ENCODE measurements at regions not wholly inside any gene's neighbourhood (a gene's known extent, or its start where the extent isn't known, plus 50 kb on each side); places are given as distances from the start of the nearest gene placed in this dataset.

GRCh38 chr13:31918707-31919106, 112.9 kb upstream of the FRY start (continued):
- TF ChIP-seq ZNF556 (CRISPR knock-in tag; IDR thresholded peaks at IDR 0.05; ENCODE audit: borderline replicate concordance) (no peak), HCFC1 (IDR thresholded peaks at IDR 0.05; ENCODE audit: low read depth, low read length) (no peak)

GRCh38 chr13:31919241-31919640, 112.3 kb upstream of the FRY start:
- ChIA-PET POLR2A (no interaction called here), CTCF (ENCODE audit: low intra/inter-chr PET ratio, low total read pairs) (no interaction called here)
- no peak for FAIRE-seq
- peaks cover 3 to 13% of the 10 kb centered on the region in 2 experiments; a peak in 3 of 5 replicates for H3K27me3 ChIP-seq (ENCODE audit: control insufficient read depth in 1 of 2, insufficient read depth in 2 of 2, low read length in 2 of 2)
- H3K79me2 ChIP-seq (ENCODE audit: insufficient read depth, low read length), result no peaks in the 10 kb centered on the region
- H2AFZ ChIP-seq (ENCODE audit: low read length), result no peak overlapping the region
- no peaks in the 10 kb centered on the region for H4K20me1 ChIP-seq (ENCODE audit: insufficient read depth, low read length)
- H3K27ac ChIP-seq (ENCODE audit: extremely low read length, insufficient read depth, low read length), result no peak overlapping the region
- H3K4me3 ChIP-seq (replicated peaks in 1 of 3; ENCODE audit: insufficient read depth in 1 of 3, low read depth in 2 of 3, low read length in 3 of 3), result no peak overlapping the region
- in situ Hi-C loops (cut with HindIII; ENCODE audit: extremely low pct_ligation_motif_present, low pct_unique_long_range_greater_than_20kb), result loop anchor here (25.0 kb wide), 1 partner anchor 643 kb away; no protein-coding TSS in a partner anchor
- H3K4me1 ChIP-seq (ENCODE audit: insufficient read depth, low read length), result peaks cover 16% of the 10 kb centered on the region
- intact Hi-C loops (cut with micrococcal nuclease; ENCODE audit: unreplicated experiment), result loop anchor here (10.0 kb wide), 2 partner anchors 86 to 526 kb away; no protein-coding TSS in a partner anchor
- no peaks in the 10 kb centered on the region for H3K36me3 ChIP-seq (replicated peaks in 1 of 2; ENCODE audit: control insufficient read depth in 1 of 2, insufficient read depth in 2 of 2, low read length in 2 of 2)
- 0% methylated on average over 2 of the region's 2 CpGs for WGBS (ENCODE audit: low lambda C conversion rate)
- no peaks in the 10 kb centered on the region for H3K9me3 ChIP-seq (ENCODE audit: low read length)
- no peak for TF ChIP-seq U2AF1 (optimal IDR thresholded peaks at IDR 0.05; ENCODE audit: low read depth, low read length)
- ATAC-seq, result no peak
- no peak for DNase-seq (ENCODE audit: low spot score)
- no TSS peak for BruUV-seq (replicated peaks)
- H3K9ac ChIP-seq (ENCODE audit: insufficient read depth, low read depth, low read length), result no peak overlapping the region
- H3K4me2 ChIP-seq (ENCODE audit: low read depth, low read length), result no peak overlapping the region

DNA sequence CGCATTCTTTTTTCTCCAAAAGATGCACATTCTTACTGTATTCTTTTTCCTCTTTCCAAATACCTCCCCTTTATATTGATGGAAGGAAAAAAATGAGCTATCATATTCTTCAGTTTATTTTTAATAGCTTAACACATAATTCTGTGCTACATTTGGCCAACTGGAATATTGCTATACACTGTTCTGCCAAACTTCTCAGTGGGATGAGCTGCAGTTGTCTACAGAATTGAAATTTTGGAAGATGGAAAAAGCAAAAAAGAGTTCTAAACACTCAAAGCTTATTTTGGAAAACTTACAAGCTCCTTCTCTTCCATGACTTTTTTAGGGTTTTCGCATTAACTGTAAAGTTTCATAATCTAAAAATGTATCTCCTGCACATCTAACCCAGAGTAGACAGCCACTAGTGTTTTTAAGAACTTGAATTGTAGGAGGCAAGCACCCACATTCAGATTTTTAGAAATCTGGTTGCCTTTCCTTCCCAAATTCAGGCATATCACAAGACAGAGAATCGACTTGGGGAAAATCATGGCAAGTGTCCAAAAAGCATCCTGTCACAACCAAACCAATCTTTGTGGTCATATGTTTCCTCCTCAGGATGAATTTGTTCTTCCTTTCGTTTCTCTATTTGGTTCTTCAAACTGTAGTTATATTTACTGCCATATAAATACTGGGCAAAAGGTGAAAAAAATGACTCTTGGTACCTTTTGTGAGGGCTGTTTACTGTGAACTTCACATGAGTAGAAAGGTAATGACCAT, 111.4 kb upstream of the FRY start:
- ChIA-PET POLR2A (no interaction called here), CTCF (ENCODE audit: low intra/inter-chr PET ratio, low total read pairs) (no interaction called here)
- intact Hi-C loops (cut with micrococcal nuclease; ENCODE audit: unreplicated experiment), result loop anchor here (10.0 kb wide), 2 partner anchors 85 to 525 kb away; no protein-coding TSS in a partner anchor
- Histone ChIP-seq H3K79me2 (ENCODE audit: insufficient read depth, low read length) (no peaks in the 10 kb centered on the region), H4K20me1 (ENCODE audit: insufficient read depth, low read length) (no peaks in the 10 kb centered on the region), H2AFZ (ENCODE audit: low read length) (no peak overlapping the region), H3K4me3 (replicated peaks in 1 of 3; ENCODE audit: insufficient read depth in 1 of 3, low read depth in 2 of 3, low read length in 3 of 3) (no peak overlapping the region), H3K27me3 (ENCODE audit: control insufficient read depth in 1 of 2, insufficient read depth in 2 of 2, low read length in 2 of 2) (peaks cover 1 to 8% of the 10 kb centered on the region in 2 experiments; a peak in 1 of 5 replicates), H3K4me1 (ENCODE audit: insufficient read depth, low read length) (peaks cover 16% of the 10 kb centered on the region), H3K9me3 (ENCODE audit: low read length) (no peaks in the 10 kb centered on the region), H3K36me3 (replicated peaks in 1 of 2; ENCODE audit: control insufficient read depth in 1 of 2, insufficient read depth in 2 of 2, low read length in 2 of 2) (no peaks in the 10 kb centered on the region), H3K4me2 (ENCODE audit: low read depth, low read length) (no peak overlapping the region), H3K27ac (ENCODE audit: extremely low read length, insufficient read depth, low read length) (no peak overlapping the region), H3K9ac (ENCODE audit: insufficient read depth, low read depth, low read length) (no peak overlapping the region)
- FAIRE-seq (no peak), DNase-seq (ENCODE audit: low spot score) (no peak), ATAC-seq (no peak)
- WGBS (ENCODE audit: low lambda C conversion rate), result 43% methylated on average over 4 of the region's 4 CpGs
- in situ Hi-C loops (cut with HindIII; ENCODE audit: extremely low pct_ligation_motif_present, low pct_unique_long_range_greater_than_20kb), result loop anchor here (25.0 kb wide), 1 partner anchor 642 kb away; no protein-coding TSS in a partner anchor
- no TSS peak for BruUV-seq (replicated peaks)
- TF ChIP-seq ARID2 (CRISPR knock-in tag; IDR thresholded peaks at IDR 0.05; ENCODE audit: borderline replicate concordance) (no peak), ZNF674 (CRISPR knock-in tag; IDR thresholded peaks at IDR 0.05; ENCODE audit: low read depth) (no peak), ZNF652 (CRISPR knock-in tag; IDR thresholded peaks at IDR 0.05; ENCODE audit: borderline replicate concordance, low read depth) (no peak), ZNF597 (CRISPR knock-in tag; IDR thresholded peaks at IDR 0.05) (no peak), MLXIP (CRISPR knock-in tag; IDR thresholded peaks at IDR 0.05; ENCODE audit: borderline replicate concordance) (no peak), SETDB1 (CRISPR knock-in tag; IDR thresholded peaks at IDR 0.05; ENCODE audit: borderline replicate concordance) (no peak)
- TF ChIP-seq, protein P1, sequence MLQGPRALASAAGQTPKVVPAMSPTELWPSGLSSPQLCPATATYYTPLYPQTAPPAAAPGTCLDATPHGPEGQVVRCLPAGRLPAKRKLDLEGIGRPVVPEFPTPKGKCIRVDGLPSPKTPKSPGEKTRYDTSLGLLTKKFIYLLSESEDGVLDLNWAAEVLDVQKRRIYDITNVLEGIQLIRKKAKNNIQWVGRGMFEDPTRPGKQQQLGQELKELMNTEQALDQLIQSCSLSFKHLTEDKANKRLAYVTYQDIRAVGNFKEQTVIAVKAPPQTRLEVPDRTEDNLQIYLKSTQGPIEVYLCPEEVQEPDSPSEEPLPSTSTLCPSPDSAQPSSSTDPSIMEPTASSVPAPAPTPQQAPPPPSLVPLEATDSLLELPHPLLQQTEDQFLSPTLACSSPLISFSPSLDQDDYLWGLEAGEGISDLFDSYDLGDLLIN (CRISPR knock-in tag; IDR thresholded peaks at IDR 0.05; ENCODE audit: borderline replicate concordance), result no peak
